Lung (tissue), 11 donors: ENCODE measurements at regions not wholly inside any gene's neighbourhood (a gene's known extent, or its start where the extent isn't known, plus 50 kb on each side); places are given as distances from the start of the nearest gene placed in this dataset.

Source experiments
- ATAC-seq: fragments of 200-7000 bp; cut with Tn5 transposase; one replicate; pipeline ENCODE4 v1.9.1; 2020; ENCODE audit warnings: moderate number of reproducible peaks; ENCODE audit not compliant: insufficient read depth, low FRiP score
- DNase-seq, 3 donors: peaks; one replicate each; pipeline ENCODE4 v3.0.0-alpha.2; 2013 to 2017
- H3K27ac ChIP-seq, 2 donors: one replicate each; pipeline ENCODE4 v1.5.1; 2013; ENCODE audit warnings: mild to moderate bottlenecking in 2 of 2, moderate library complexity in 2 of 2, control low read depth in 1 of 2, inconsistent platforms in 1 of 2, low read depth in 1 of 2, low read length in 1 of 2
- H3K27me3 ChIP-seq, 3 donors: one replicate each; pipeline ENCODE4 v1.5.1; 2013; ENCODE audit warnings: low read length in 2 of 3; ENCODE audit not compliant: control insufficient read depth in 3 of 3, insufficient read depth in 3 of 3
- H3K36me3 ChIP-seq, 4 donors: one replicate each; pipeline ENCODE4 v1.5.1; 2013; ENCODE audit warnings: low read length in 4 of 4, mild to moderate bottlenecking in 1 of 4, moderate library complexity in 1 of 4; ENCODE audit not compliant: control insufficient read depth in 4 of 4, insufficient read depth in 4 of 4
- H3K4me1 ChIP-seq, 5 donors: one replicate each; pipeline ENCODE4 v1.5.1; 2013; ENCODE audit warnings: low read length in 5 of 5, mild to moderate bottlenecking in 2 of 5, moderate library complexity in 1 of 5; ENCODE audit not compliant: control insufficient read depth in 5 of 5, insufficient read depth in 5 of 5
- H3K4me3 ChIP-seq: one replicate; pipeline ENCODE4 v1.5.1; 2013; ENCODE audit warnings: mild to moderate bottlenecking, control low read depth, moderate library complexity
- H3K9ac ChIP-seq, 2 donors: one replicate each; pipeline ENCODE4 v1.5.1; 2013; ENCODE audit warnings: low read length in 2 of 2, control low read depth in 1 of 2; ENCODE audit not compliant: insufficient read depth in 1 of 2
- H3K9me3 ChIP-seq, 4 donors: one replicate each; pipeline ENCODE4 v1.5.1; 2013; ENCODE audit warnings: low read length in 3 of 4, mild to moderate bottlenecking in 1 of 4, moderate library complexity in 1 of 4; ENCODE audit not compliant: control insufficient read depth in 4 of 4, insufficient read depth in 3 of 4
- WGBS, 2 donors: extraction: QIAGEN DNeasy Blood & Tissue Kit; methylation state at CpG; one replicate each; pipeline ENCODE4 v1.1.7; 2013; 5-methylcytosine and 5-hydroxymethylcytosine counted together
- TF ChIP-seq, protein P1 (sequence below): IDR thresholded peaks from 2 replicates; pipeline ENCODE4 v1.5.1; 2012; ENCODE audit warnings: mild to moderate bottlenecking; ENCODE audit errors: control extremely low read depth, extremely low read depth
- donor health status: control.
- donor health status: control.
- donor health status: Bipolar disorder and iron deficiency.
- donor health status: healthy.
- donor health status: DM: yes; HTN: yes; CAD: no.

GRCh38 chr20:12941025-12941424 is 67.7 kb upstream of the SPTLC3 start:
- Histone ChIP-seq H3K27ac (no peak overlapping the region), H3K9me3 (no peaks in the 10 kb centered on the region), H3K27me3 (no peaks in the 10 kb centered on the region), H3K9ac (no peak overlapping the region), H3K4me3 (no peak overlapping the region), H3K36me3 (no peaks in the 10 kb centered on the region), H3K4me1 (no peaks in the 10 kb centered on the region)
- WGBS, 2 donors = 95% methylated on average over 1 of the region's 1 CpG
- ATAC-seq = no peak
- DNase-seq = no peak
- TF ChIP-seq, protein P1, sequence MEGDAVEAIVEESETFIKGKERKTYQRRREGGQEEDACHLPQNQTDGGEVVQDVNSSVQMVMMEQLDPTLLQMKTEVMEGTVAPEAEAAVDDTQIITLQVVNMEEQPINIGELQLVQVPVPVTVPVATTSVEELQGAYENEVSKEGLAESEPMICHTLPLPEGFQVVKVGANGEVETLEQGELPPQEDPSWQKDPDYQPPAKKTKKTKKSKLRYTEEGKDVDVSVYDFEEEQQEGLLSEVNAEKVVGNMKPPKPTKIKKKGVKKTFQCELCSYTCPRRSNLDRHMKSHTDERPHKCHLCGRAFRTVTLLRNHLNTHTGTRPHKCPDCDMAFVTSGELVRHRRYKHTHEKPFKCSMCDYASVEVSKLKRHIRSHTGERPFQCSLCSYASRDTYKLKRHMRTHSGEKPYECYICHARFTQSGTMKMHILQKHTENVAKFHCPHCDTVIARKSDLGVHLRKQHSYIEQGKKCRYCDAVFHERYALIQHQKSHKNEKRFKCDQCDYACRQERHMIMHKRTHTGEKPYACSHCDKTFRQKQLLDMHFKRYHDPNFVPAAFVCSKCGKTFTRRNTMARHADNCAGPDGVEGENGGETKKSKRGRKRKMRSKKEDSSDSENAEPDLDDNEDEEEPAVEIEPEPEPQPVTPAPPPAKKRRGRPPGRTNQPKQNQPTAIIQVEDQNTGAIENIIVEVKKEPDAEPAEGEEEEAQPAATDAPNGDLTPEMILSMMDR = no peak

- no peaks in the 10 kb centered on the region for H3K27me3 ChIP-seq
- H3K4me3 ChIP-seq = no peak overlapping the region
- H3K9ac ChIP-seq = no peak overlapping the region
- ATAC-seq = no peak
- DNase-seq = no peak
- H3K4me1 ChIP-seq = peaks cover 0 to 2% (median 0%) of the 10 kb centered on the region in 5 donors
- TF ChIP-seq, protein P1 = no peak
- 47 to 73% methylated on average over 2 of the region's 2 CpGs for WGBS, 2 donors
- H3K27ac ChIP-seq = no peak overlapping the region
- H3K9me3 ChIP-seq = no peaks in the 10 kb centered on the region
- no peaks in the 10 kb centered on the region for H3K36me3 ChIP-seq
Observed at GRCh38 chr20:12942123-12942522, 66.6 kb upstream of the SPTLC3 start.

DNA sequence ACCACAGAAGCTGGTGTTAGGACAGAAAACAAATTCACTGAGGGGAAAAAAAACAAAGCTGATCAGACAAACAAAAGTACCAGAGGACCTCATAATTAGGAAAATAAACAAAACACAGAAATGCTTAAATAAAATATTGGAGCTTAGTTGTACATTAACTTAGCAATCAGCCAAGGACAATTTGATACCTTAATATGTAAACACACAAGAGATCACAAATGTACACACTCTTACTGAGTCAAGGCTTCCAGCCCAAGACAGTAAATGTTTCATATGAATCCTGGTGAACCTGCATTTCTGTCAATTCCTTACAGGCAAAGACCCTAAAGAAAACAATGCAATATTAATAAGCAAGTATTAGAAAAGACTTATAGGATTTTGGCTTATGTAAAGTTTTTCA is 62.0 kb upstream of the SPTLC3 start:
- no peaks in the 10 kb centered on the region for H3K9me3 ChIP-seq
- no peak overlapping the region for H3K9ac ChIP-seq
- ATAC-seq = no peak
- no peak overlapping the region for H3K27ac ChIP-seq
- no peaks in the 10 kb centered on the region for H3K36me3 ChIP-seq
- peaks cover 0 to 7% (median 0%) of the 10 kb centered on the region in 5 donors for H3K4me1 ChIP-seq
- TF ChIP-seq, protein P1 = no peak
- H3K27me3 ChIP-seq = no peaks in the 10 kb centered on the region
- H3K4me3 ChIP-seq = no peak overlapping the region
- no peak for DNase-seq

DNA sequence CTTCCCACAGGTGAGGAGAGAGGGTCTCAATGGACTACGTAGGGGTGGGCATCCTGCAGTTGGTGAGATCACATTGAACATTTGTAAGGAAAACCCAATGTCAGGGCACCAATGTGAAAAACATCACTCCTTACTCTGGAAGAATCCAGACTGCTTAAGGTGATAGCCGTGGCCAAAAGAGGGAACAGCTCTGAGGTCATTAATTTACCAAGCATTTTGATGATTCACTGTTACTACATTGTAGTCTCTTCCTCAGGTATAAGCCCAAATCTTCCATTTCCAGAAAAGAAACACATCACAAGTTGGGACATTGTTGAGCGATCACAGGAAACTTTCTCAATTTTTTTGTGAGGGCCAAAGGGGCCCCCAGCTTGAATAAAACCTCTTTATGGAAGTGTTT is 61.1 kb upstream of the SPTLC3 start:
- TF ChIP-seq, protein P1 = no peak
- ATAC-seq (no peak), DNase-seq (no peak)
- no peaks in the 10 kb centered on the region for H3K27me3 ChIP-seq
- no peaks in the 10 kb centered on the region for H3K36me3 ChIP-seq
- peaks cover 0 to 7% (median 0%) of the 10 kb centered on the region in 5 donors for H3K4me1 ChIP-seq
- H3K9me3 ChIP-seq = no peaks in the 10 kb centered on the region
- no peak overlapping the region for H3K9ac ChIP-seq
- H3K4me3 ChIP-seq = no peak overlapping the region
- 84 to 89% methylated on average over 3 of the region's 3 CpGs for WGBS, 2 donors
- H3K27ac ChIP-seq = no peak overlapping the region
